Transverse colon (tissue), 4 donors: ENCODE measurements at regions not wholly inside any gene's neighbourhood (a gene's known extent, or its start where the extent isn't known, plus 50 kb on each side); places are given as distances from the start of the nearest gene placed in this dataset.

Experiments used
- DNase-seq: peaks from one replicate; pipeline ENCODE4 v3.0.0-alpha.2; 2019
- H3K27ac ChIP-seq, 4 donors: fragments of 200-600 bp; sonication (generic); 2 replicates each; pipeline ENCODE4 v1.5.1; 2016 to 2018; ENCODE audit warnings: inconsistent platforms in 4 of 4
- H3K27me3 ChIP-seq: fragments of 200-600 bp; sonication (generic); 2 replicates; pipeline ENCODE4 v1.5.1; 2017; ENCODE audit warnings: inconsistent platforms
- H3K36me3 ChIP-seq, 4 donors: fragments of 200-600 bp; sonication (generic); 2 replicates each; pipeline ENCODE4 v1.5.1; 2017 to 2019; ENCODE audit warnings: inconsistent platforms in 4 of 4
- H3K4me1 ChIP-seq, 4 donors: fragments of 200-600 bp; sonication (generic); 2 replicates each; pipeline ENCODE4 v1.5.1; 2017 to 2020; ENCODE audit warnings: inconsistent platforms in 4 of 4
- H3K4me3 ChIP-seq, 4 donors: fragments of 200-600 bp; sonication (generic); 1 replicate in 1 of 4; 2 replicates in 3 of 4; pipeline versions ENCODE4 v1.5.1 to v1.6.1; 2017 to 2019; ENCODE audit warnings: inconsistent platforms in 4 of 4
- H3K9me3 ChIP-seq, 2 donors: fragments of 200-600 bp; sonication (generic); 2 replicates each; pipeline ENCODE4 v1.5.1; 2017 to 2019; ENCODE audit warnings: inconsistent platforms in 2 of 2
- EP300 ChIP-seq: sonication (generic); formaldehyde crosslinking; IDR thresholded peaks from one replicate; pipeline ENCODE4 v1.6.1; 2017; ENCODE audit warnings: antibody characterized with exemption, low read depth
- POLR2A ChIP-seq: fragments of 450-650 bp; IDR thresholded peaks from one replicate; pipeline ENCODE4 v1.6.1; 2016; ENCODE audit warnings: antibody characterized with exemption, mild to moderate bottlenecking, moderate library complexity
- POLR2AphosphoS5 ChIP-seq, 3 donors: sonication (generic); formaldehyde crosslinking; IDR thresholded peaks; one replicate each; pipeline ENCODE4 v1.6.1; 2016; ENCODE audit warnings: antibody characterized with exemption in 3 of 3
- WGBS, 2 donors: methylation state at CpG; one replicate each; pipeline ENCODE4 v1.1.5; 2018; ENCODE audit warnings: low coverage in 1 of 2; 5-methylcytosine and 5-hydroxymethylcytosine counted together
- in situ Hi-C, 4 donors: fragments of 200-750 bp; cut with MboI; loops; one replicate each; pipeline versions ENCODE4 v1.15.0 to v1.15.1; 2017; ENCODE audit warnings: low sequenced_read_pairs in 3 of 4, low pct_ligation_motif_present in 1 of 4, low pct_unique_long_range_greater_than_20kb in 1 of 4
- intact Hi-C: fragments of 100-400 bp; cut with DNase I; formaldehyde crosslinking; loops from one replicate; pipeline ENCODE4 v1.15.1; 2023; ENCODE audit warnings: low total_unique reads
- TF ChIP-seq, protein P1 (sequence below), 5 experiments: fragments of 200-600 bp in 3 of 5; fragments of 450-650 bp in 2 of 5; sonication (generic) in 3 of 5; IDR thresholded peaks; 1 replicate in 2 of 5; 2 replicates in 3 of 5; pipeline ENCODE4 v1.5.1; 2016 to 2017; ENCODE audit warnings: antibody characterized with exemption in 5 of 5, inconsistent platforms in 3 of 5, mild to moderate bottlenecking in 2 of 5, moderate library complexity in 1 of 5

GRCh38 chr6:112841553-112842329 lies 494.6 kb downstream of the RFPL4B start:
- intact Hi-C loops (no loop called here), in situ Hi-C loops (no loop called here)
- H3K4me1 ChIP-seq: no peaks in the 10 kb centered on the region
- no peaks in the 10 kb centered on the region for H3K36me3 ChIP-seq
- H3K27me3 ChIP-seq: no peaks in the 10 kb centered on the region
- WGBS, 2 donors: 76 to 81% methylated on average over 4 of the region's 4 CpGs
- no peak overlapping the region for H3K27ac ChIP-seq
- no peaks in the 10 kb centered on the region for H3K9me3 ChIP-seq
- TF ChIP-seq POLR2A (no peak), EP300 (no peak), POLR2AphosphoS5 (IDR thresholded peaks at IDR 0.05) (no peak)
- TF ChIP-seq, protein P1, sequence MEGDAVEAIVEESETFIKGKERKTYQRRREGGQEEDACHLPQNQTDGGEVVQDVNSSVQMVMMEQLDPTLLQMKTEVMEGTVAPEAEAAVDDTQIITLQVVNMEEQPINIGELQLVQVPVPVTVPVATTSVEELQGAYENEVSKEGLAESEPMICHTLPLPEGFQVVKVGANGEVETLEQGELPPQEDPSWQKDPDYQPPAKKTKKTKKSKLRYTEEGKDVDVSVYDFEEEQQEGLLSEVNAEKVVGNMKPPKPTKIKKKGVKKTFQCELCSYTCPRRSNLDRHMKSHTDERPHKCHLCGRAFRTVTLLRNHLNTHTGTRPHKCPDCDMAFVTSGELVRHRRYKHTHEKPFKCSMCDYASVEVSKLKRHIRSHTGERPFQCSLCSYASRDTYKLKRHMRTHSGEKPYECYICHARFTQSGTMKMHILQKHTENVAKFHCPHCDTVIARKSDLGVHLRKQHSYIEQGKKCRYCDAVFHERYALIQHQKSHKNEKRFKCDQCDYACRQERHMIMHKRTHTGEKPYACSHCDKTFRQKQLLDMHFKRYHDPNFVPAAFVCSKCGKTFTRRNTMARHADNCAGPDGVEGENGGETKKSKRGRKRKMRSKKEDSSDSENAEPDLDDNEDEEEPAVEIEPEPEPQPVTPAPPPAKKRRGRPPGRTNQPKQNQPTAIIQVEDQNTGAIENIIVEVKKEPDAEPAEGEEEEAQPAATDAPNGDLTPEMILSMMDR (IDR thresholded peaks at IDR 0.05): no peak
- DNase-seq: no peak
- H3K4me3 ChIP-seq: no peak overlapping the region

- no peaks in the 10 kb centered on the region for H3K36me3 ChIP-seq
- intact Hi-C loops (no loop called here), in situ Hi-C loops (no loop called here)
- H3K4me1 ChIP-seq: no peaks in the 10 kb centered on the region
- no peak overlapping the region for H3K4me3 ChIP-seq
- no peak for DNase-seq
- no peak for TF ChIP-seq POLR2A
- no peak for TF ChIP-seq EP300
- H3K27me3 ChIP-seq: no peaks in the 10 kb centered on the region
- H3K27ac ChIP-seq: no peak overlapping the region
- H3K9me3 ChIP-seq: no peaks in the 10 kb centered on the region
These were observed 495.2 kb downstream of the RFPL4B start for GRCh38 chr6:112842330-112842685.

- no peaks in the 10 kb centered on the region for H3K36me3 ChIP-seq
- in situ Hi-C loops (no loop called here), intact Hi-C loops (no loop called here)
- H3K9me3 ChIP-seq: no peaks in the 10 kb centered on the region
- H3K27ac ChIP-seq: no peak overlapping the region
- no peaks in the 10 kb centered on the region for H3K4me1 ChIP-seq
- no peak overlapping the region for H3K4me3 ChIP-seq
- no peaks in the 10 kb centered on the region for H3K27me3 ChIP-seq
- DNase-seq: no peak
- TF ChIP-seq EP300 (no peak), POLR2A (no peak), POLR2AphosphoS5 (IDR thresholded peaks at IDR 0.05) (no peak)
- TF ChIP-seq, protein P1 (IDR thresholded peaks at IDR 0.05): no peak
- 20 to 63% methylated on average over 1 to 3 of the region's 3 CpGs for WGBS, 2 donors
These were observed 499.6 kb downstream of the RFPL4B start for GRCh38 chr6:112846681-112847080.

- H3K4me1 ChIP-seq: no peaks in the 10 kb centered on the region
- intact Hi-C loops: no loop called here
These were observed 504.0 kb downstream of the RFPL4B start for GRCh38 chr6:112851146-112851545.

DNA sequence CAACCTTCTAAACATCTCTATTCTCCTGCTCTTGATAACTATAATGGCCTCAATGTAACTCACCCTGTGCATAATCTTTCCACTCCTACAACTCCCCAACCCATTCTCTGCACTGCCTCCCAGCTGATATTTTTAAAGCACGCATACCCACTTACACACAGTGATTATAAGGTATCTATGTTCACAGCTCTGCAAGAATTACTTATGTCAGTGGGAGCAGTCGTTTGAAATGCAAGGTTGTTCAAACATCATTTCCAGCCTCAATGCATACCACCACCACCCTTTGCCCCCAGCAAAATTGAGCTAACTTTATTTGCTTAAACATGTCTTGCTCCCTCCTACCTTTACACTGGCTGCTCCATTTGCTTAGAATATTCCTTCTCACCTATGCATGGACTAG lies 506.0 kb downstream of the RFPL4B start:
- in situ Hi-C loops (no loop called here), intact Hi-C loops (no loop called here)
- no peaks in the 10 kb centered on the region for H3K4me1 ChIP-seq
- 47 to 70% methylated on average over 2 of the region's 2 CpGs for WGBS, 2 donors
- H3K27ac ChIP-seq: no peak overlapping the region
- H3K9me3 ChIP-seq: no peaks in the 10 kb centered on the region
- no peaks in the 10 kb centered on the region for H3K27me3 ChIP-seq
- TF ChIP-seq, protein P1 (IDR thresholded peaks at IDR 0.05): no peak
- TF ChIP-seq EP300 (no peak), POLR2AphosphoS5 (IDR thresholded peaks at IDR 0.05) (no peak), POLR2A (no peak)
- no peak for DNase-seq
- no peak overlapping the region for H3K4me3 ChIP-seq
- no peaks in the 10 kb centered on the region for H3K36me3 ChIP-seq

More at GRCh38 chr6:112851146-112851545, 504.0 kb downstream of the RFPL4B start:
- Histone ChIP-seq H3K27ac (no peak overlapping the region), H3K36me3 (no peaks in the 10 kb centered on the region), H3K4me3 (no peak overlapping the region), H3K9me3 (no peaks in the 10 kb centered on the region), H3K27me3 (no peaks in the 10 kb centered on the region)
- DNase-seq: no peak
- WGBS, 2 donors: 9 to 39% methylated on average over 1 of the region's 1 CpG
- TF ChIP-seq POLR2AphosphoS5 (IDR thresholded peaks at IDR 0.05): no peak
- in situ Hi-C loops: no loop called here
